ENCODE measurements at regions not wholly inside any gene's neighbourhood (a gene's known extent, or its start where the extent isn't known, plus 50 kb on each side); places are given as distances from the start of the nearest gene placed in this dataset.

GRCh38 chr11:39724404-39724803 lies 1735.0 kb downstream of the LRRC4C start:
- TF ChIP-seq POLR2AphosphoS5 (IDR thresholded peaks at IDR 0.05) (no peak), CTCF (IDR thresholded peaks at IDR 0.05) (no peak), EP300 (IDR thresholded peaks at IDR 0.05) (no peak)

All from upper lobe of left lung (tissue), 4 donors.